B cell (primary cell): ENCODE measurements at regions not wholly inside any gene's neighbourhood (a gene's known extent, or its start where the extent isn't known, plus 50 kb on each side); places are given as distances from the start of the nearest gene placed in this dataset.

Source experiments
- ATAC-seq: fragments of 200-7000 bp; cut with Tn5 transposase; one replicate; pipeline ENCODE4 v1.10.0; 2021; ENCODE audit warnings: low read depth, mild to moderate bottlenecking, moderate number of reproducible peaks, moderate library complexity
- CTCF ChIA-PET: fragments of 350-600 bp; sonication (Branson Sonifier 250); formaldehyde crosslinking; loops from one replicate; lab custom pipeline; 2021; ENCODE audit warnings: antibody characterized with exemption, inconsistent platforms; lab: Charles Lee
- POLR2A ChIA-PET: fragments of 350-600 bp; sonication (Branson Sonifier 250); formaldehyde crosslinking; loops from one replicate; lab custom pipeline; 2021; ENCODE audit warnings: antibody characterized with exemption; lab: Charles Lee
- DNase-seq: peaks from one replicate; pipeline ENCODE4 v3.0.0; 2013
- H2AFZ ChIP-seq: 2 replicates; pipeline ENCODE4 v1.6.1; 2012; ENCODE audit warnings: mild to moderate bottlenecking, low read depth, low read length; ENCODE audit not compliant: insufficient read depth, poor library complexity, severe bottlenecking
- H3K27ac ChIP-seq, 2 donors: 1 replicate in 1 of 2; 2 replicates in 1 of 2; pipeline ENCODE4 v1.5.1; 2012 to 2013; ENCODE audit warnings: low read length in 2 of 2, mild to moderate bottlenecking in 2 of 2, moderate library complexity in 1 of 2
- H3K27me3 ChIP-seq, 4 experiments: fragments of 200-600 bp in 1 of 4; sonication (generic) in 1 of 4; replicated peaks in 1 of 4; 1 replicate in 2 of 4; 2 replicates in 2 of 4; pipeline versions ENCODE4 v1.6.1 to v1.7.0; 2013 to 2016; ENCODE audit warnings: low read length in 3 of 4, mild to moderate bottlenecking in 2 of 4, mixed read lengths in 1 of 4, moderate library complexity in 1 of 4; ENCODE audit not compliant: insufficient read depth in 4 of 4, control insufficient read depth in 3 of 4; ENCODE audit errors: control extremely low read depth in 1 of 4
- H3K36me3 ChIP-seq, 2 experiments: replicated peaks in 1 of 2; 1 replicate in 1 of 2; 2 replicates in 1 of 2; pipeline versions ENCODE4 v1.6.1 to v1.7.1; 2013; ENCODE audit warnings: low read length in 1 of 2; ENCODE audit not compliant: insufficient read depth in 2 of 2, control insufficient read depth in 1 of 2; ENCODE audit errors: control extremely low read depth in 1 of 2, extremely low read depth in 1 of 2
- H3K4me1 ChIP-seq, 2 donors: fragments of 200-600 bp in 1 of 2; sonication (generic) in 1 of 2; 1 replicate in 1 of 2; 2 replicates in 1 of 2; pipeline versions ENCODE4 v1.5.1 to v1.6.1; 2013 to 2017; ENCODE audit warnings: low read length in 2 of 2; ENCODE audit not compliant: control insufficient read depth in 2 of 2, insufficient read depth in 2 of 2
- H3K4me2 ChIP-seq: replicated peaks from 2 replicates; pipeline ENCODE3; 2012; ENCODE audit warnings: mild to moderate bottlenecking, low read depth, low read length; ENCODE audit not compliant: poor library complexity, severe bottlenecking
- H3K4me3 ChIP-seq, 5 experiments: fragments of 200-600 bp in 1 of 5; sonication (generic) in 1 of 5; 1 replicate in 3 of 5; 2 replicates in 2 of 5; pipeline versions ENCODE4 v1.5.1 to v1.7.0; 2011 to 2016; ENCODE audit warnings: low read length in 4 of 5, mild to moderate bottlenecking in 4 of 5, low read depth in 2 of 5, control low read depth in 1 of 5, moderate library complexity in 1 of 5; ENCODE audit not compliant: insufficient read depth in 1 of 5; ENCODE audit errors: control extremely low read depth in 1 of 5, extremely low read depth in 1 of 5
- H3K79me2 ChIP-seq: fragments of 200-600 bp; sonication (generic); one replicate; pipeline ENCODE4 v1.6.0; 2016; ENCODE audit warnings: low read length; ENCODE audit not compliant: control insufficient read depth, insufficient read depth
- H3K9ac ChIP-seq: fragments of 200-600 bp; sonication (generic); 2 replicates; pipeline ENCODE4 v1.6.1; 2017; ENCODE audit warnings: mild to moderate bottlenecking, low read length, moderate library complexity
- H3K9me3 ChIP-seq, 3 donors: one replicate each; pipeline versions ENCODE4 v1.6.1 to v1.7.1; 2013; ENCODE audit warnings: low read length in 2 of 3; ENCODE audit not compliant: control insufficient read depth in 2 of 3, insufficient read depth in 1 of 3; ENCODE audit errors: control extremely low read depth in 1 of 3
- H4K20me1 ChIP-seq: 2 replicates; pipeline ENCODE4 v1.6.0; 2012; ENCODE audit warnings: mild to moderate bottlenecking, low read length; ENCODE audit not compliant: insufficient read depth, control insufficient read depth, poor library complexity, severe bottlenecking
- H3K27ac Mint-ChIP-seq: one replicate; pipeline ENCODE4 v1.8.0; 2021; ENCODE audit warnings: mixed read lengths
- H3K27me3 Mint-ChIP-seq: one replicate; pipeline ENCODE4 v1.8.0; 2021; ENCODE audit warnings: mixed read lengths
- H3K4me1 Mint-ChIP-seq: one replicate; pipeline ENCODE4 v1.8.0; 2021; ENCODE audit warnings: mixed read lengths
- H3K4me3 Mint-ChIP-seq: one replicate; pipeline ENCODE4 v1.8.0; 2021; ENCODE audit warnings: mixed read lengths
- H3K9me3 Mint-ChIP-seq: one replicate; pipeline ENCODE4 v1.8.0; 2022; ENCODE audit warnings: mixed read lengths; ENCODE audit not compliant: insufficient read depth
- CTCF ChIP-seq: fragments of 200-600 bp; IDR thresholded peaks from one replicate; pipeline ENCODE4 v1.8.0; 2022; ENCODE audit warnings: antibody characterized with exemption, mild to moderate bottlenecking
- EZH2 ChIP-seq: IDR thresholded peaks from 2 replicates; pipeline ENCODE4 v1.6.1; 2012; ENCODE audit warnings: borderline replicate concordance, low read depth, mild to moderate bottlenecking, moderate library complexity, low read length; ENCODE audit not compliant: insufficient read depth, poor library complexity, severe bottlenecking
- WGBS: methylation state at CpG from one replicate; pipeline ENCODE4 v1.1.5; 2013; ENCODE audit warnings: missing lambda C conversion rate; ENCODE audit not compliant: insufficient coverage; 5-methylcytosine and 5-hydroxymethylcytosine counted together
- intact Hi-C: fragments of 100-400 bp; cut with micrococcal nuclease; formaldehyde crosslinking; loops from one replicate; pipeline ENCODE4 v1.10.0; 2022

- no peak overlapping the region for H3K4me3 Mint-ChIP-seq
- H3K27me3 Mint-ChIP-seq: peaks cover 8% of the 10 kb centered on the region
- CTCF ChIA-PET: no interaction called here
- H3K4me2 ChIP-seq: no peak overlapping the region
- H3K27me3 ChIP-seq: no peaks in the 10 kb centered on the region
- no CpG with 5 or more reads among the region's 3 CpGs for WGBS
- TF ChIP-seq CTCF (no peak), EZH2 (no peak)
- H3K9ac ChIP-seq: no peak overlapping the region
- H3K4me3 ChIP-seq: no peak overlapping the region
- H3K4me1 Mint-ChIP-seq: no peaks in the 10 kb centered on the region
- H3K9me3 ChIP-seq: no peaks in the 10 kb centered on the region
- no peaks in the 10 kb centered on the region for H3K36me3 ChIP-seq
- POLR2A ChIA-PET: no interaction called here
- no peak overlapping the region for H3K27ac Mint-ChIP-seq
- intact Hi-C loops: no loop called here
- no peak overlapping the region for H2AFZ ChIP-seq
- no peaks in the 10 kb centered on the region for H3K79me2 ChIP-seq
- DNase-seq (no peak), ATAC-seq (no peak)
- H3K27ac ChIP-seq: no peak overlapping the region
- no peaks in the 10 kb centered on the region for H3K4me1 ChIP-seq
- no peaks in the 10 kb centered on the region for H4K20me1 ChIP-seq
- no peaks in the 10 kb centered on the region for H3K9me3 Mint-ChIP-seq
Measured at GRCh38 chr21:15659753-15660422, 69.9 kb upstream of the USP25 start.

- CTCF ChIA-PET: no interaction called here
- Histone ChIP-seq H2AFZ (no peak overlapping the region), H3K27me3 (no peaks in the 10 kb centered on the region), H3K9ac (no peak overlapping the region), H3K79me2 (no peaks in the 10 kb centered on the region), H3K27ac (no peak overlapping the region), H3K9me3 (no peaks in the 10 kb centered on the region), H3K4me3 (no peak overlapping the region), H3K36me3 (no peaks in the 10 kb centered on the region), H3K4me1 (no peaks in the 10 kb centered on the region), H3K4me2 (no peak overlapping the region), H4K20me1 (no peaks in the 10 kb centered on the region)
- WGBS: 100% methylated on average over 1 of the region's 2 CpGs
- no peaks in the 10 kb centered on the region for H3K4me1 Mint-ChIP-seq
- no peak overlapping the region for H3K4me3 Mint-ChIP-seq
- DNase-seq: no peak
- no peaks in the 10 kb centered on the region for H3K9me3 Mint-ChIP-seq
- no peak overlapping the region for H3K27ac Mint-ChIP-seq
- POLR2A ChIA-PET: no interaction called here
- ATAC-seq: no peak
- intact Hi-C loops: no loop called here
- peaks cover 8% of the 10 kb centered on the region for H3K27me3 Mint-ChIP-seq
- TF ChIP-seq CTCF (no peak), EZH2 (no peak)
Measured at GRCh38 chr21:15660423-15660804, 69.4 kb upstream of the USP25 start.
